Progenitor cell of endocrine pancreas (in vitro differentiated cells): ENCODE measurements at regions not wholly inside any gene's neighbourhood (a gene's known extent, or its start where the extent isn't known, plus 50 kb on each side); places are given as distances from the start of the nearest gene placed in this dataset.

Experiments used
- DNase-seq: peaks from one replicate; pipeline ENCODE4 v3.0.0; 2021; ENCODE audit warnings: low spot score; ENCODE audit not compliant: unreplicated experiment
- H3K27ac Mint-ChIP-seq: 2 replicates; pipeline ENCODE4 v1.8.0; 2021; ENCODE audit warnings: mild to moderate bottlenecking, moderate library complexity, mixed read lengths
- H3K27me3 Mint-ChIP-seq: 2 replicates; pipeline ENCODE4 v1.8.0; 2021; ENCODE audit warnings: mixed read lengths
- H3K36me3 Mint-ChIP-seq: 2 replicates; pipeline ENCODE4 v1.8.0; 2022; ENCODE audit warnings: mixed read lengths; ENCODE audit not compliant: insufficient read depth
- H3K4me1 Mint-ChIP-seq: 2 replicates; pipeline ENCODE4 v1.8.0; 2021; ENCODE audit warnings: low read depth, mixed read lengths
- H3K4me3 Mint-ChIP-seq: 2 replicates; pipeline ENCODE4 v1.8.0; 2021; ENCODE audit warnings: low read depth, mild to moderate bottlenecking, moderate library complexity, mixed read lengths
- H3K9me3 Mint-ChIP-seq: 2 replicates; pipeline ENCODE4 v1.8.0; 2021; ENCODE audit warnings: low read depth, mixed read lengths
- CTCF ChIP-seq: fragments of 200-600 bp; sonication (generic); IDR thresholded peaks from one replicate; pipeline ENCODE4 v1.5.0; 2021; ENCODE audit warnings: antibody characterized with exemption, mild to moderate bottlenecking; ENCODE audit not compliant: unreplicated experiment

GRCh38 chr7:155950898-155951553 lies 138.8 kb upstream of the SHH start:
- Mint-ChIP-seq H3K36me3 (no peaks in the 10 kb centered on the region), H3K4me1 (peaks cover 28% of the 10 kb centered on the region), H3K4me3 (no peak overlapping the region), H3K27ac (no peak overlapping the region), H3K9me3 (peaks cover 5% of the 10 kb centered on the region), H3K27me3 (peaks cover 62% of the 10 kb centered on the region)
- no peak for TF ChIP-seq CTCF
- no peak for DNase-seq

GRCh38 chr7:155948845-155949244 lies 136.6 kb upstream of the SHH start:
- no peak for DNase-seq
- no peak for TF ChIP-seq CTCF
- H3K9me3 Mint-ChIP-seq, result peaks cover 8% of the 10 kb centered on the region
- H3K27ac Mint-ChIP-seq, result no peak overlapping the region
- peaks cover 67% of the 10 kb centered on the region for H3K27me3 Mint-ChIP-seq
- H3K36me3 Mint-ChIP-seq, result peaks cover 4% of the 10 kb centered on the region
- no peak overlapping the region for H3K4me3 Mint-ChIP-seq
- peaks cover 23% of the 10 kb centered on the region for H3K4me1 Mint-ChIP-seq

GRCh38 chr7:155948423-155948822 lies 136.2 kb upstream of the SHH start:
- no peak for TF ChIP-seq CTCF
- Mint-ChIP-seq H3K4me1 (peaks cover 22% of the 10 kb centered on the region), H3K36me3 (peaks cover 4% of the 10 kb centered on the region), H3K27ac (no peak overlapping the region), H3K9me3 (peaks cover 8% of the 10 kb centered on the region), H3K4me3 (no peak overlapping the region), H3K27me3 (peaks cover 70% of the 10 kb centered on the region)
- DNase-seq, result no peak

- H3K36me3 Mint-ChIP-seq, result peaks cover 4% of the 10 kb centered on the region
- peaks cover 8% of the 10 kb centered on the region for H3K9me3 Mint-ChIP-seq
- TF ChIP-seq CTCF, result no peak
- H3K27me3 Mint-ChIP-seq, result peaks cover 74% of the 10 kb centered on the region
- no peak for DNase-seq
- H3K4me1 Mint-ChIP-seq, result peaks cover 16% of the 10 kb centered on the region
- no peak overlapping the region for H3K4me3 Mint-ChIP-seq
- H3K27ac Mint-ChIP-seq, result no peak overlapping the region
Observed at GRCh38 chr7:155947051-155947450, 134.8 kb upstream of the SHH start.

- peaks cover 4% of the 10 kb centered on the region for H3K36me3 Mint-ChIP-seq
- no peak for TF ChIP-seq CTCF
- no peak overlapping the region for H3K4me3 Mint-ChIP-seq
- no peak overlapping the region for H3K27ac Mint-ChIP-seq
- peaks cover 74% of the 10 kb centered on the region for H3K27me3 Mint-ChIP-seq
- peaks cover 16% of the 10 kb centered on the region for H3K4me1 Mint-ChIP-seq
- no peak for DNase-seq
- peaks cover 8% of the 10 kb centered on the region for H3K9me3 Mint-ChIP-seq
Observed at GRCh38 chr7:155945670-155946325, 133.5 kb upstream of the SHH start.
